ENCODE measurements at regions not wholly inside any gene's neighbourhood (a gene's known extent, or its start where the extent isn't known, plus 50 kb on each side); places are given as distances from the start of the nearest gene placed in this dataset.

GRCh38 chr13:55554741-55555140, 1586.0 kb upstream of the PRR20A start:
- DNase-seq, result no peak
- Histone ChIP-seq H3K27ac (no peak overlapping the region), H3K4me3 (no peak overlapping the region), H3K9me3 (peaks cover 0 to 46% (median 18%) of the 10 kb centered on the region in 8 donors), H3K27me3 (replicated peaks in 1 of 7) (no peaks in the 10 kb centered on the region), H3K4me1 (no peaks in the 10 kb centered on the region), H3K36me3 (no peaks in the 10 kb centered on the region)
- TF ChIP-seq, protein P1, sequence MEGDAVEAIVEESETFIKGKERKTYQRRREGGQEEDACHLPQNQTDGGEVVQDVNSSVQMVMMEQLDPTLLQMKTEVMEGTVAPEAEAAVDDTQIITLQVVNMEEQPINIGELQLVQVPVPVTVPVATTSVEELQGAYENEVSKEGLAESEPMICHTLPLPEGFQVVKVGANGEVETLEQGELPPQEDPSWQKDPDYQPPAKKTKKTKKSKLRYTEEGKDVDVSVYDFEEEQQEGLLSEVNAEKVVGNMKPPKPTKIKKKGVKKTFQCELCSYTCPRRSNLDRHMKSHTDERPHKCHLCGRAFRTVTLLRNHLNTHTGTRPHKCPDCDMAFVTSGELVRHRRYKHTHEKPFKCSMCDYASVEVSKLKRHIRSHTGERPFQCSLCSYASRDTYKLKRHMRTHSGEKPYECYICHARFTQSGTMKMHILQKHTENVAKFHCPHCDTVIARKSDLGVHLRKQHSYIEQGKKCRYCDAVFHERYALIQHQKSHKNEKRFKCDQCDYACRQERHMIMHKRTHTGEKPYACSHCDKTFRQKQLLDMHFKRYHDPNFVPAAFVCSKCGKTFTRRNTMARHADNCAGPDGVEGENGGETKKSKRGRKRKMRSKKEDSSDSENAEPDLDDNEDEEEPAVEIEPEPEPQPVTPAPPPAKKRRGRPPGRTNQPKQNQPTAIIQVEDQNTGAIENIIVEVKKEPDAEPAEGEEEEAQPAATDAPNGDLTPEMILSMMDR (IDR thresholded peaks at IDR 0.05 in 8 of 11, conservative IDR thresholded peaks at IDR 0.05 in 3 of 11), result no peak
- TF ChIP-seq POLR2A (IDR thresholded peaks at IDR 0.05), result no peak
- no peak for TF ChIP-seq POLR2AphosphoS5 (IDR thresholded peaks at IDR 0.05)
- 82 to 94% (median 86%) methylated on average over 1 of the region's 1 CpG for WGBS, 5 donors
- intact Hi-C loops (cut with DNase I; ENCODE audit: low total_unique reads), result no loop called here

- TF ChIP-seq POLR2A (IDR thresholded peaks at IDR 0.05) (no peak), POLR2AphosphoS5 (IDR thresholded peaks at IDR 0.05) (no peak)
- TF ChIP-seq, protein P1 (IDR thresholded peaks at IDR 0.05 in 8 of 11, conservative IDR thresholded peaks at IDR 0.05 in 3 of 11), result no peak
- peaks cover 0 to 16% (median 3%) of the 10 kb centered on the region in 8 donors for H3K9me3 ChIP-seq
- H3K4me3 ChIP-seq, result no peak overlapping the region
- H3K36me3 ChIP-seq, result no peaks in the 10 kb centered on the region
- intact Hi-C loops (cut with DNase I; ENCODE audit: low total_unique reads), result no loop called here
- H3K27me3 ChIP-seq (replicated peaks in 1 of 7), result no peaks in the 10 kb centered on the region
- H3K27ac ChIP-seq, result no peak overlapping the region
- no peak for DNase-seq
- no peaks in the 10 kb centered on the region for H3K4me1 ChIP-seq
These were observed 1580.4 kb upstream of the PRR20A start for GRCh38 chr13:55560331-55560730.

GRCh38 chr13:55563267-55563666, 1577.5 kb upstream of the PRR20A start:
- Histone ChIP-seq H3K4me3 (no peak overlapping the region), H3K27ac (no peak overlapping the region), H3K9me3 (peaks cover 0 to 10% (median 0%) of the 10 kb centered on the region in 8 donors), H3K27me3 (replicated peaks in 1 of 7) (no peaks in the 10 kb centered on the region), H3K4me1 (no peaks in the 10 kb centered on the region), H3K36me3 (no peaks in the 10 kb centered on the region)
- intact Hi-C loops (cut with DNase I; ENCODE audit: low total_unique reads), result no loop called here
- DNase-seq, result no peak
- no peak for TF ChIP-seq POLR2AphosphoS5 (IDR thresholded peaks at IDR 0.05)
- TF ChIP-seq, protein P1 (IDR thresholded peaks at IDR 0.05 in 8 of 11, conservative IDR thresholded peaks at IDR 0.05 in 3 of 11), result no peak
- no peak for TF ChIP-seq POLR2A (IDR thresholded peaks at IDR 0.05)
- 42 to 80% (median 63%) methylated on average over 2 of the region's 2 CpGs for WGBS, 5 donors

- WGBS, 5 donors, result 79 to 90% (median 86%) methylated on average over 2 of the region's 2 CpGs
- Histone ChIP-seq H3K4me3 (no peak overlapping the region), H3K27ac (no peak overlapping the region), H3K27me3 (replicated peaks in 1 of 7) (no peaks in the 10 kb centered on the region), H3K36me3 (no peaks in the 10 kb centered on the region), H3K9me3 (peaks cover 0 to 8% (median 0%) of the 10 kb centered on the region in 8 donors), H3K4me1 (no peaks in the 10 kb centered on the region)
- intact Hi-C loops (cut with DNase I; ENCODE audit: low total_unique reads), result no loop called here
- TF ChIP-seq POLR2AphosphoS5 (IDR thresholded peaks at IDR 0.05), result no peak
- TF ChIP-seq POLR2A (IDR thresholded peaks at IDR 0.05), result no peak
- TF ChIP-seq, protein P1 (IDR thresholded peaks at IDR 0.05 in 8 of 11, conservative IDR thresholded peaks at IDR 0.05 in 3 of 11), result no peak
- no peak for DNase-seq
These were observed 1574.4 kb upstream of the PRR20A start for GRCh38 chr13:55566334-55566733.

Measured in spleen (tissue), 11 donors.